ENCODE measurements at regions not wholly inside any gene's neighbourhood (a gene's known extent, or its start where the extent isn't known, plus 50 kb on each side); places are given as distances from the start of the nearest gene placed in this dataset.

DNA sequence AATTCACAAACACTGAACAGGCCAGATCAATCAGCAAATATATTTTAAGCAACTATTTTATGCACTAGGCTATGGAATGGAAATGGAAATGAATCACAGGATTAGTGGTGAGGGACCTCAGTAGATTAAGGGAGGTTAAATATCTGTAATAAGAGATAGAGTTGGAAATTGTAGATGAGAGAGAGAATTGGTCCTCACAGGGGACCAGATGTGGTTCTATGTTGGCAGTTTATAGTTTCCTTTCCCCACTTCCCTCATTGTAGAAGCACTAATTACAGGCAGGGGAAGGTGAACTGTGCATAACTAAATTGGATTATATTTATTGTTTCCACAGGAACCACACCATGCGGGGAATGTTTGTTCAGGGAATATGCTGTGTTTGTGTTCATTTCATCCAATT is 496.2 kb downstream of the ARHGEF28 start:
- TF ChIP-seq, protein P1, sequence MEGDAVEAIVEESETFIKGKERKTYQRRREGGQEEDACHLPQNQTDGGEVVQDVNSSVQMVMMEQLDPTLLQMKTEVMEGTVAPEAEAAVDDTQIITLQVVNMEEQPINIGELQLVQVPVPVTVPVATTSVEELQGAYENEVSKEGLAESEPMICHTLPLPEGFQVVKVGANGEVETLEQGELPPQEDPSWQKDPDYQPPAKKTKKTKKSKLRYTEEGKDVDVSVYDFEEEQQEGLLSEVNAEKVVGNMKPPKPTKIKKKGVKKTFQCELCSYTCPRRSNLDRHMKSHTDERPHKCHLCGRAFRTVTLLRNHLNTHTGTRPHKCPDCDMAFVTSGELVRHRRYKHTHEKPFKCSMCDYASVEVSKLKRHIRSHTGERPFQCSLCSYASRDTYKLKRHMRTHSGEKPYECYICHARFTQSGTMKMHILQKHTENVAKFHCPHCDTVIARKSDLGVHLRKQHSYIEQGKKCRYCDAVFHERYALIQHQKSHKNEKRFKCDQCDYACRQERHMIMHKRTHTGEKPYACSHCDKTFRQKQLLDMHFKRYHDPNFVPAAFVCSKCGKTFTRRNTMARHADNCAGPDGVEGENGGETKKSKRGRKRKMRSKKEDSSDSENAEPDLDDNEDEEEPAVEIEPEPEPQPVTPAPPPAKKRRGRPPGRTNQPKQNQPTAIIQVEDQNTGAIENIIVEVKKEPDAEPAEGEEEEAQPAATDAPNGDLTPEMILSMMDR (IDR thresholded peaks at IDR 0.05; ENCODE audit: borderline replicate concordance, extremely low read depth, low read length, poor library complexity, severe bottlenecking), result no peak
- TF ChIP-seq EZH2 (IDR thresholded peaks at IDR 0.05; ENCODE audit: borderline replicate concordance, low read depth, low read length, severe bottlenecking), result no peak
